ENCODE measurements at regions not wholly inside any gene's neighbourhood (a gene's known extent, or its start where the extent isn't known, plus 50 kb on each side); places are given as distances from the start of the nearest gene placed in this dataset.

DNA sequence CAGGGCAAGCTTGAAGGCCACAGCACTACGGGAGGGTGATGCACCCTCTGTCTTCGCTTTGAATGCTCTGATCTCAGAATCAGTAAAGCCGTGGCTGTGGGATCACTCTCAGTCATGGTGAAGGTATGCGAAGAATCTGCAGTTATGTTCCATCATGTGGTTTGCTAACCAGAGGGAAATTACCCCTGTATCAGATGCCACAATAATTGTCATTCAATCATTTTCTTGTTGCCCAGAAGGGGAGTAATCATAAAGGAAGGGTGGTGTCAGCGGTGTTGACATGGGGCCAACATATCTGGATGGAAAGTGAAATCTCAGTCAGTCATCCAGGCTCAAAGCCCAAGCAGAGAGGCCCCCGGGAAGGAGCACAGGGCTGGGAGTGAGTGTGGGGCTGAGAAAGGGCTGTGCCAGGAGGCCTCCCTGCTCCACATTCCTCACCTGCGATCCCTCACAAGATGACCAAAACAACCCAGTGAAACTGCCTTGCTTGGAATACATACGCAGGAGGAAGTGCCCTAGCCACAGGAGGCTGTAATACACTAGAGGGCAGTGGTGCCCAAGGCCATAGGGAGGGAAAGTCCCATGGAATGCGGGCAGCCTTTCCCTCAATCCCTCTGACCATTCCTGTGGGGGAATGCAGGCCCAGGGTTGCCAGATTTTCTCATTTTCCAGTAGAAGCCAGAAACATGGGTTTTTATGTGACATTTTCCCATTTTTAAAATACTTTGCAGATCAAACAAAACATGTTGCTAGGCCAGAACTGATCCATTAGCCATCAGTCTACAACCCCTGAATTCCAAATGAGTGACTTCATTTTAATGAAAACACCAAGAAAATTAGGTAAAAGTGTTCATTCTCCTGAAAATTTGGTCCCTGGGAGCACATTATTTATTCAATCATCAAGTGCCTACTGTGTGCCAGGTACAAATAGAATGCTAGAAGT, 95.7 kb upstream of the VANGL1 start:
- TF ChIP-seq CTCF (IDR thresholded peaks at IDR 0.05), result peak; percentile 61
- no peak for TF ChIP-seq EZH2phosphoT487 (IDR thresholded peaks at IDR 0.05)
